ENCODE measurements at regions not wholly inside any gene's neighbourhood (a gene's known extent, or its start where the extent isn't known, plus 50 kb on each side); places are given as distances from the start of the nearest gene placed in this dataset.

GRCh38 chr12:38102197-38102596 is 214.4 kb upstream of the ALG10B start:
- TF ChIP-seq CTCF (IDR thresholded peaks at IDR 0.05) (no peak), TEAD4 (IDR thresholded peaks at IDR 0.05; ENCODE audit: borderline replicate concordance, insufficient read depth) (no peak), TAF1 (IDR thresholded peaks at IDR 0.05; ENCODE audit: borderline replicate concordance, low read depth, low read length) (no peak), EZH2phosphoT487 (IDR thresholded peaks at IDR 0.05; ENCODE audit: borderline replicate concordance, low read depth) (no peak), MEF2A (IDR thresholded peaks at IDR 0.05; ENCODE audit: borderline replicate concordance, low read depth) (no peak), POLR2AphosphoS5 (IDR thresholded peaks at IDR 0.05; ENCODE audit: low read depth, low read length) (no peak), SIN3A (IDR thresholded peaks at IDR 0.05; ENCODE audit: borderline replicate concordance, low read depth, low read length) (no peak)

Measured in SK-N-SH (cell line).